ENCODE measurements at regions not wholly inside any gene's neighbourhood (a gene's known extent, or its start where the extent isn't known, plus 50 kb on each side); places are given as distances from the start of the nearest gene placed in this dataset.

DNA sequence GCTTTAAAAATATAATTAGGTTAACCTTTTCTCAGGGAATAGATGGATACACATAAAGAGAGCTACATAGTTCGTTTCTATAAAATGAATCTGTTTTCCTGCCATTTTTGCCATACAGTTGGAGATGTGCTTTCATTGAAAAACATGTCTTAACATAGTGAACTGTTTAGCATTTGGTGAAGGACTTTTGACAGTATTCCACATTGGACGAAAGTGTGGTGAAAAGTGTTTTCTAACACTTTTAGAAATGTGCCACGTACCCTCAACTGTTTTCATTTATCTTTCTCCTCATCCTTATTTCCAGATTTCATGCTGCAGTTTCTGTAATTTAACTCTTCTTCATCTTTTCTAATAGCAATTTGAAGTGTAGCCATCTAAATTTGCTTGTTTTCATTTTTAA is 249.1 kb upstream of the MTNR1B start:
- TF ChIP-seq, protein P1, sequence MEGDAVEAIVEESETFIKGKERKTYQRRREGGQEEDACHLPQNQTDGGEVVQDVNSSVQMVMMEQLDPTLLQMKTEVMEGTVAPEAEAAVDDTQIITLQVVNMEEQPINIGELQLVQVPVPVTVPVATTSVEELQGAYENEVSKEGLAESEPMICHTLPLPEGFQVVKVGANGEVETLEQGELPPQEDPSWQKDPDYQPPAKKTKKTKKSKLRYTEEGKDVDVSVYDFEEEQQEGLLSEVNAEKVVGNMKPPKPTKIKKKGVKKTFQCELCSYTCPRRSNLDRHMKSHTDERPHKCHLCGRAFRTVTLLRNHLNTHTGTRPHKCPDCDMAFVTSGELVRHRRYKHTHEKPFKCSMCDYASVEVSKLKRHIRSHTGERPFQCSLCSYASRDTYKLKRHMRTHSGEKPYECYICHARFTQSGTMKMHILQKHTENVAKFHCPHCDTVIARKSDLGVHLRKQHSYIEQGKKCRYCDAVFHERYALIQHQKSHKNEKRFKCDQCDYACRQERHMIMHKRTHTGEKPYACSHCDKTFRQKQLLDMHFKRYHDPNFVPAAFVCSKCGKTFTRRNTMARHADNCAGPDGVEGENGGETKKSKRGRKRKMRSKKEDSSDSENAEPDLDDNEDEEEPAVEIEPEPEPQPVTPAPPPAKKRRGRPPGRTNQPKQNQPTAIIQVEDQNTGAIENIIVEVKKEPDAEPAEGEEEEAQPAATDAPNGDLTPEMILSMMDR (conservative IDR thresholded peaks at IDR 0.05 in 1 of 2, IDR thresholded peaks at IDR 0.05 in 1 of 2; ENCODE audit: low read depth in 1 of 2, low read length in 2 of 2), result no peak
- no peak for TF ChIP-seq EZH2 (IDR thresholded peaks at IDR 0.05; ENCODE audit: low read length, missing control alignments)
